H1 (cell line): ENCODE measurements at regions not wholly inside any gene's neighbourhood (a gene's known extent, or its start where the extent isn't known, plus 50 kb on each side); places are given as distances from the start of the nearest gene placed in this dataset.

Source experiments
- GABPA ChIP-seq: IDR thresholded peaks from 2 replicates; pipeline ENCODE4 v1.6.1; 2011; ENCODE audit warnings: mild to moderate bottlenecking, low read length, moderate library complexity, borderline replicate concordance; ENCODE audit not compliant: insufficient read depth
- GTF2F1 ChIP-seq: IDR thresholded peaks from 2 replicates; pipeline ENCODE4 v1.6.1; 2012; ENCODE audit warnings: low read depth, low read length, improper control_type of control experiment, borderline replicate concordance
- JUN ChIP-seq: IDR thresholded peaks from 2 replicates; pipeline ENCODE4 v1.6.1; 2011; ENCODE audit warnings: low read depth, mild to moderate bottlenecking, improper control_type of control experiment, low read length
- KDM1A ChIP-seq: fragments of 200-600, 300-600 bp; sonication (generic); IDR thresholded peaks from 2 replicates; pipeline ENCODE4 v1.7.1; 2016; ENCODE audit warnings: mild to moderate bottlenecking, low read length, borderline replicate concordance
- POLR2A ChIP-seq, 2 experiments: IDR thresholded peaks; 1 replicate in 1 of 2; 2 replicates in 1 of 2; pipeline ENCODE4 v1.6.1; 2011; ENCODE audit warnings: low read depth in 2 of 2, low read length in 2 of 2, mild to moderate bottlenecking in 2 of 2; ENCODE audit errors: control extremely low read depth in 1 of 2
- POLR2AphosphoS5 ChIP-seq: IDR thresholded peaks from 2 replicates; pipeline ENCODE4 v1.6.1; 2011; ENCODE audit warnings: low read depth, low read length
- TAF7 ChIP-seq: optimal IDR thresholded peaks from 2 replicates; pipeline ENCODE3; 2011; ENCODE audit warnings: low read depth, mild to moderate bottlenecking, inconsistent platforms, low read length, moderate library complexity, borderline replicate concordance
- TBP ChIP-seq: IDR thresholded peaks from 2 replicates; pipeline ENCODE4 v1.6.1; 2011; ENCODE audit warnings: low read depth, low read length, improper control_type of control experiment
- YY1 ChIP-seq: IDR thresholded peaks from 2 replicates; pipeline ENCODE4 v1.6.1; 2011; ENCODE audit warnings: low read depth, mild to moderate bottlenecking, low read length
- TF ChIP-seq, protein P1 (sequence below), 3 experiments: IDR thresholded peaks; 1 replicate in 2 of 3; 2 replicates in 1 of 3; pipeline versions ENCODE4 v1.5.1 to v1.6.1; 2011; ENCODE audit warnings: low read length in 3 of 3, mild to moderate bottlenecking in 3 of 3, inconsistent platforms in 2 of 3, low read depth in 1 of 3, moderate library complexity in 1 of 3; ENCODE audit not compliant: insufficient read depth in 1 of 3; ENCODE audit errors: control extremely low read depth in 1 of 3
- TF ChIP-seq, protein P2 (sequence below): IDR thresholded peaks from 2 replicates; pipeline ENCODE4 v1.6.1; 2012; ENCODE audit warnings: low read length, inconsistent platforms

DNA sequence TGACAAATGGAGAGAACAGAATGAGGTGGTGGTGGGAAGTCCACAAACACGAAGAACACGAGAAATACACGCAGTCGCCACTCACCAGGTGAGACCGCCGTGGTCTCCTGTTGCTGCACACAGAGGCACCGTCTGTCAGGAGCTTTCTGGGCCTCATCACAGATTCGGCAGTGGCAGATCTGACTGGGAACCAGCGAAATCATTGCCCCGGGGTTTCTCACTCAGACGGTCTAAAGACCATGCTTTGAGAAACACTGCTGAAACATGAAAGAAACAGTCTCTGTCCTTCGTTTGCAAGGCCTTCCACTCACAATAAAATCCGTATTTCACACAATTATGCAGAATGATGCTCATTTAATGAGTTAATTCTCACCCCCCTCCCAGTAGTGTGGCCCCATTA lies 130.9 kb upstream of the AFDN start:
- TF ChIP-seq JUN = no peak
- no peak for TF ChIP-seq POLR2A (IDR thresholded peaks at IDR 0.05; ENCODE audit: control extremely low read depth in 1 of 2, low read depth in 2 of 2, low read length in 2 of 2)
- TF ChIP-seq, protein P1, sequence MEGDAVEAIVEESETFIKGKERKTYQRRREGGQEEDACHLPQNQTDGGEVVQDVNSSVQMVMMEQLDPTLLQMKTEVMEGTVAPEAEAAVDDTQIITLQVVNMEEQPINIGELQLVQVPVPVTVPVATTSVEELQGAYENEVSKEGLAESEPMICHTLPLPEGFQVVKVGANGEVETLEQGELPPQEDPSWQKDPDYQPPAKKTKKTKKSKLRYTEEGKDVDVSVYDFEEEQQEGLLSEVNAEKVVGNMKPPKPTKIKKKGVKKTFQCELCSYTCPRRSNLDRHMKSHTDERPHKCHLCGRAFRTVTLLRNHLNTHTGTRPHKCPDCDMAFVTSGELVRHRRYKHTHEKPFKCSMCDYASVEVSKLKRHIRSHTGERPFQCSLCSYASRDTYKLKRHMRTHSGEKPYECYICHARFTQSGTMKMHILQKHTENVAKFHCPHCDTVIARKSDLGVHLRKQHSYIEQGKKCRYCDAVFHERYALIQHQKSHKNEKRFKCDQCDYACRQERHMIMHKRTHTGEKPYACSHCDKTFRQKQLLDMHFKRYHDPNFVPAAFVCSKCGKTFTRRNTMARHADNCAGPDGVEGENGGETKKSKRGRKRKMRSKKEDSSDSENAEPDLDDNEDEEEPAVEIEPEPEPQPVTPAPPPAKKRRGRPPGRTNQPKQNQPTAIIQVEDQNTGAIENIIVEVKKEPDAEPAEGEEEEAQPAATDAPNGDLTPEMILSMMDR (IDR thresholded peaks at IDR 0.05; ENCODE audit: control extremely low read depth in 1 of 3, insufficient read depth in 1 of 3, low read depth in 1 of 3, low read length in 3 of 3) = no peak
- TF ChIP-seq TBP = no peak
- TF ChIP-seq TAF7 = no peak
- TF ChIP-seq POLR2AphosphoS5 = no peak
- TF ChIP-seq KDM1A = no peak
- TF ChIP-seq YY1 = no peak
- TF ChIP-seq, protein P2, sequence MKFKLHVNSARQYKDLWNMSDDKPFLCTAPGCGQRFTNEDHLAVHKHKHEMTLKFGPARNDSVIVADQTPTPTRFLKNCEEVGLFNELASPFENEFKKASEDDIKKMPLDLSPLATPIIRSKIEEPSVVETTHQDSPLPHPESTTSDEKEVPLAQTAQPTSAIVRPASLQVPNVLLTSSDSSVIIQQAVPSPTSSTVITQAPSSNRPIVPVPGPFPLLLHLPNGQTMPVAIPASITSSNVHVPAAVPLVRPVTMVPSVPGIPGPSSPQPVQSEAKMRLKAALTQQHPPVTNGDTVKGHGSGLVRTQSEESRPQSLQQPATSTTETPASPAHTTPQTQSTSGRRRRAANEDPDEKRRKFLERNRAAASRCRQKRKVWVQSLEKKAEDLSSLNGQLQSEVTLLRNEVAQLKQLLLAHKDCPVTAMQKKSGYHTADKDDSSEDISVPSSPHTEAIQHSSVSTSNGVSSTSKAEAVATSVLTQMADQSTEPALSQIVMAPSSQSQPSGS = no peak
- no peak for TF ChIP-seq GTF2F1
- TF ChIP-seq GABPA = no peak
